HG03060 (cell line): ENCODE measurements at regions not wholly inside any gene's neighbourhood (a gene's known extent, or its start where the extent isn't known, plus 50 kb on each side); places are given as distances from the start of the nearest gene placed in this dataset.

Experiments used
- ATAC-seq: cut with Tn5 transposase; IDR thresholded peaks from one replicate; pipeline ENCODE4 v1.9.1; 2021; ENCODE audit warnings: low read depth, moderate number of reproducible peaks; ENCODE audit not compliant: unreplicated experiment

- no peak for ATAC-seq
Measured at GRCh38 chr18:43213816-43214215, 63.5 kb downstream of the SYT4 start.

GRCh38 chr18:43211059-43211458 lies 66.2 kb downstream of the SYT4 start:
- no peak for ATAC-seq

GRCh38 chr18:43195421-43195820 lies 79.9 kb upstream of the RIT2 start:
- no peak for ATAC-seq

GRCh38 chr18:43193336-43193735 lies 77.9 kb upstream of the RIT2 start:
- no peak for ATAC-seq

GRCh38 chr18:43192408-43192807 lies 76.9 kb upstream of the RIT2 start:
- peak; percentile 93 for ATAC-seq

DNA sequence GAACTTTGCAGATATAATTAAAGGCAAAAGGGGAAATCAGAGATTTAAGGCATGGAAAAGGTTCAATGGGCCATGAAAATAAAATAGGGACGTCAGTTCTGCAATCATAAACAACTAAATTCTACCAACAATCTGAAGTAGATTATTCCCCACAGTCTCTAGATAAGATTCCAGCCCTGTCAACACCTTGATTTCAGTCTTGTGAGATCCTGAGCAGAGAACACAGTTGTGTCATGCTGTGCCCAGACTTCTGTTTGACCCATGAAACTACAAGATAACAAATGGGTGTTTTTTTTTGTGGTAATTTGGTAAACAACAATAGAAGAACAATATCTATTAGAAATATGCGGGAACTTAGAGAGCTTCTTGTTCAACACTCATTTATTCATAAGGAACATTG lies 66.2 kb upstream of the RIT2 start:
- no peak for ATAC-seq

- ATAC-seq: no peak
Measured at GRCh38 chr18:43180814-43181213, 65.3 kb upstream of the RIT2 start.

- ATAC-seq: no peak
Measured at GRCh38 chr18:43175257-43175656, 59.8 kb upstream of the RIT2 start.

- ATAC-seq: no peak
Measured at GRCh38 chr18:43170586-43170985, 55.1 kb upstream of the RIT2 start.
